SK-N-SH (cell line): ENCODE measurements at regions not wholly inside any gene's neighbourhood (a gene's known extent, or its start where the extent isn't known, plus 50 kb on each side); places are given as distances from the start of the nearest gene placed in this dataset.

Experiments
- CTCF ChIA-PET: fragments of 300-600, 350-600 bp; formaldehyde crosslinking; extraction: SDS; loops from one replicate; lab custom pipeline; 2021; lab: Yijun Ruan, JAX
- POLR2A ChIA-PET: fragments of 350-600 bp; sonication (Branson Sonifier 250); formaldehyde crosslinking; extraction: SDS; loops from one replicate; lab custom pipeline; 2020; ENCODE audit warnings: antibody characterized with exemption, inconsistent platforms; lab: Yijun Ruan, JAX
- DNase-seq: peaks from one replicate; pipeline ENCODE4 v3.0.0; 2012
- H2AFZ ChIP-seq: fragments of 200-600 bp; sonication (generic); 2 replicates; pipeline ENCODE4 v1.8.1; 2016; ENCODE audit warnings: antibody characterized with exemption, mild to moderate bottlenecking, low read depth
- H3F3A ChIP-seq: fragments of 200-600 bp; sonication (generic); replicated peaks from 2 replicates; pipeline ENCODE3; 2016; ENCODE audit warnings: antibody characterized with exemption, mild to moderate bottlenecking; ENCODE audit not compliant: insufficient read depth
- H3K27ac ChIP-seq, 2 experiments: fragments of 200-500 bp in 1 of 2; fragments of 200-600 bp in 1 of 2; sonication (Bioruptor generic) in 1 of 2; sonication (generic), shearing (Covaris generic) in 1 of 2; 2 replicates each; pipeline versions ENCODE4 v1.5.1 to v1.6.1; 2014 to 2016; ENCODE audit warnings: low read depth in 2 of 2, inconsistent platforms in 1 of 2, low read length in 1 of 2, mild to moderate bottlenecking in 1 of 2, mixed read lengths in 1 of 2
- H3K27me3 ChIP-seq: fragments of 200-600 bp; sonication (generic), shearing (Covaris generic); 2 replicates; pipeline ENCODE4 v1.6.1; 2016; ENCODE audit warnings: mixed run types; ENCODE audit not compliant: insufficient read depth
- H3K36me3 ChIP-seq, 2 experiments: fragments of 200-500 bp in 1 of 2; fragments of 200-600 bp in 1 of 2; sonication (Bioruptor generic) in 1 of 2; sonication (generic) in 1 of 2; replicated peaks in 1 of 2; 2 replicates each; pipeline versions ENCODE3 to v1.5.1; 2014 to 2016; ENCODE audit warnings: low read length in 1 of 2, mild to moderate bottlenecking in 1 of 2; ENCODE audit not compliant: insufficient read depth in 2 of 2, control insufficient read depth in 1 of 2
- H3K4me1 ChIP-seq, 2 experiments: fragments of 200-500 bp in 1 of 2; fragments of 200-600 bp in 1 of 2; sonication (Bioruptor generic) in 1 of 2; sonication (generic), shearing (Covaris generic) in 1 of 2; 2 replicates each; pipeline versions ENCODE4 v1.5.1 to v1.6.1; 2014 to 2016; ENCODE audit warnings: low read depth in 1 of 2, low read length in 1 of 2, mixed run types in 1 of 2; ENCODE audit not compliant: insufficient read depth in 2 of 2, control insufficient read depth in 1 of 2
- H3K4me2 ChIP-seq: fragments of 200-600 bp; sonication (generic), shearing (Covaris generic); 2 replicates; pipeline ENCODE4 v1.6.1; 2017; ENCODE audit warnings: mixed run types
- H3K4me3 ChIP-seq, 2 experiments: fragments of 200-500 bp in 1 of 2; fragments of 200-600 bp in 1 of 2; sonication (Bioruptor generic) in 1 of 2; sonication (generic), shearing (Covaris generic) in 1 of 2; 2 replicates each; pipeline versions ENCODE4 v1.5.1 to v1.8.1; 2014 to 2016; ENCODE audit warnings: low read depth in 2 of 2, inconsistent platforms in 1 of 2, low read length in 1 of 2, mild to moderate bottlenecking in 1 of 2, mixed read lengths in 1 of 2, moderate library complexity in 1 of 2
- H3K79me2 ChIP-seq: fragments of 200-600 bp; sonication (generic); 2 replicates; pipeline ENCODE4 v1.8.1; 2017; ENCODE audit warnings: mild to moderate bottlenecking; ENCODE audit not compliant: insufficient read depth
- H3K9ac ChIP-seq: fragments of 200-600 bp; sonication (generic); 2 replicates; pipeline ENCODE4 v1.6.1; 2017; ENCODE audit warnings: mixed run types
- H3K9me2 ChIP-seq: fragments of 200-600 bp; sonication (generic); 2 replicates; pipeline ENCODE4 v1.6.1; 2017; ENCODE audit warnings: mixed run types
- H3K9me3 ChIP-seq: fragments of 200-600 bp; sonication (generic); 2 replicates; pipeline ENCODE4 v1.6.1; 2017; ENCODE audit warnings: mixed run types, mild to moderate bottlenecking, moderate library complexity
- H4K20me1 ChIP-seq: fragments of 200-600 bp; sonication (generic); 2 replicates; pipeline ENCODE4 v1.6.1; 2017; ENCODE audit warnings: mild to moderate bottlenecking, mixed run types; ENCODE audit not compliant: insufficient read depth
- CHD2 ChIP-seq: fragments of 150-350 bp; IDR thresholded peaks from 2 replicates; pipeline ENCODE4 v1.6.1; 2018; ENCODE audit warnings: low read length; ENCODE audit not compliant: partially characterized antibody
- EP300 ChIP-seq, 2 experiments: IDR thresholded peaks; 2 replicates each; pipeline versions ENCODE4 v1.4.0 to v1.6.1; 2012; ENCODE audit warnings: borderline replicate concordance in 1 of 2, low read depth in 1 of 2, low read length in 1 of 2
- EZH2phosphoT487 ChIP-seq: fragments of 200-600 bp; sonication (generic); IDR thresholded peaks from 2 replicates; pipeline ENCODE4 v1.6.1; 2017; ENCODE audit warnings: low read depth, mixed run types, mild to moderate bottlenecking, antibody characterized with exemption, moderate library complexity, borderline replicate concordance
- FOSL2 ChIP-seq: IDR thresholded peaks from 2 replicates; pipeline ENCODE4 v1.4.0; 2012; ENCODE audit warnings: low read depth, mild to moderate bottlenecking, moderate library complexity, borderline replicate concordance
- FOXJ3 ChIP-seq: sonication (generic); formaldehyde crosslinking; IDR thresholded peaks from 2 replicates; pipeline ENCODE4 v1.5.1; 2020; ENCODE audit warnings: mild to moderate bottlenecking, missing genetic modification reagents
- FOXM1 ChIP-seq: IDR thresholded peaks from 2 replicates; pipeline ENCODE4 v1.4.0; 2012; ENCODE audit warnings: low read depth, mild to moderate bottlenecking
- GABPA ChIP-seq: IDR thresholded peaks from 2 replicates; pipeline ENCODE4 v1.4.0; 2012; ENCODE audit warnings: low read depth, mild to moderate bottlenecking
- IRF3 ChIP-seq: fragments of 150-350 bp; IDR thresholded peaks from 2 replicates; pipeline ENCODE4 v1.6.1; 2016; ENCODE audit warnings: mild to moderate bottlenecking, low read depth, low read length
- JUND ChIP-seq: IDR thresholded peaks from 2 replicates; pipeline ENCODE4 v1.4.0; 2012
- MXI1 ChIP-seq: IDR thresholded peaks from 2 replicates; pipeline ENCODE4 v1.6.1; 2012; ENCODE audit warnings: mild to moderate bottlenecking, low read depth, low read length, improper control_type of control experiment
- PBX3 ChIP-seq: IDR thresholded peaks from 2 replicates; pipeline ENCODE4; 2012
- RFX5 ChIP-seq: IDR thresholded peaks from 2 replicates; pipeline ENCODE4 v1.6.1; 2012; ENCODE audit warnings: mild to moderate bottlenecking, improper control_type of control experiment, low read length
- RXRA ChIP-seq: IDR thresholded peaks from 2 replicates; pipeline ENCODE4 v1.4.0; 2012; ENCODE audit warnings: low read depth, mild to moderate bottlenecking, borderline replicate concordance
- SIN3A ChIP-seq: IDR thresholded peaks from 2 replicates; pipeline ENCODE4 v1.6.1; 2012; ENCODE audit warnings: low read depth, mild to moderate bottlenecking, low read length, moderate library complexity, borderline replicate concordance
- SMC3 ChIP-seq: IDR thresholded peaks from 2 replicates; pipeline ENCODE4 v1.6.1; 2012; ENCODE audit warnings: low read depth, low read length, improper control_type of control experiment
- TCF12 ChIP-seq: IDR thresholded peaks from 2 replicates; pipeline ENCODE4 v1.4.0; 2012
- TEAD4 ChIP-seq: IDR thresholded peaks from 2 replicates; pipeline ENCODE4 v1.4.0; 2012; ENCODE audit warnings: mild to moderate bottlenecking, borderline replicate concordance; ENCODE audit not compliant: insufficient read depth
- USF1 ChIP-seq: IDR thresholded peaks from 2 replicates; pipeline ENCODE4 v1.4.0; 2012; ENCODE audit warnings: low read depth, borderline replicate concordance
- USF2 ChIP-seq: fragments of 150-350 bp; IDR thresholded peaks from 2 replicates; pipeline ENCODE4 v1.6.1; 2017; ENCODE audit warnings: antibody characterized with exemption, low read length, low read depth, borderline replicate concordance
- YY1 ChIP-seq: IDR thresholded peaks from 2 replicates; pipeline ENCODE4 v1.4.0; 2012; ENCODE audit warnings: low read depth, mild to moderate bottlenecking
- WGBS: methylation state at CpG from one replicate; pipeline ENCODE4 v1.1.6; 2017; ENCODE audit warnings: low lambda C conversion rate; 5-methylcytosine and 5-hydroxymethylcytosine counted together

- WGBS, result 44% methylated on average over 2 of the region's 2 CpGs
- Histone ChIP-seq H3K4me1 (no peaks in the 10 kb centered on the region), H3K9ac (no peak overlapping the region), H3K79me2 (no peaks in the 10 kb centered on the region), H4K20me1 (no peaks in the 10 kb centered on the region), H3K9me2 (no peaks in the 10 kb centered on the region), H2AFZ (no peak overlapping the region), H3F3A (no peaks in the 10 kb centered on the region), H3K4me2 (no peak overlapping the region), H3K9me3 (no peaks in the 10 kb centered on the region), H3K27ac (no peak overlapping the region), H3K36me3 (no peaks in the 10 kb centered on the region), H3K27me3 (no peaks in the 10 kb centered on the region)
- no peak for DNase-seq
- CTCF ChIA-PET, result interaction anchor here (0.8 kb wide), 1 partner anchor 8 kb away, joined by 3 read pairs; no protein-coding TSS in a partner anchor
- TF ChIP-seq MXI1 (no peak), YY1 (no peak), RXRA (no peak), SIN3A (no peak), JUND (no peak), FOXJ3 (CRISPR knock-in tag) (no peak), TEAD4 (no peak), PBX3 (no peak), SMC3 (no peak), EP300 (IDR thresholded peaks at IDR 0.05; ENCODE audit: borderline replicate concordance in 1 of 2, low read depth in 1 of 2, low read length in 1 of 2) (no peak), RFX5 (no peak), USF1 (no peak), IRF3 (no peak), FOSL2 (no peak), TCF12 (no peak), GABPA (no peak), CHD2 (no peak), EZH2phosphoT487 (no peak), FOXM1 (no peak), USF2 (no peak)
- TF ChIP-seq, all 33 proteins: peak for 0
- H3K4me3 ChIP-seq, result no peak overlapping the region
- POLR2A ChIA-PET, result no interaction called here
Observed at GRCh38 chr1:189141056-189141455, 1336.6 kb downstream of the BRINP3 start.
